ENCODE measurements at regions not wholly inside any gene's neighbourhood (a gene's known extent, or its start where the extent isn't known, plus 50 kb on each side); places are given as distances from the start of the nearest gene placed in this dataset.

DNA sequence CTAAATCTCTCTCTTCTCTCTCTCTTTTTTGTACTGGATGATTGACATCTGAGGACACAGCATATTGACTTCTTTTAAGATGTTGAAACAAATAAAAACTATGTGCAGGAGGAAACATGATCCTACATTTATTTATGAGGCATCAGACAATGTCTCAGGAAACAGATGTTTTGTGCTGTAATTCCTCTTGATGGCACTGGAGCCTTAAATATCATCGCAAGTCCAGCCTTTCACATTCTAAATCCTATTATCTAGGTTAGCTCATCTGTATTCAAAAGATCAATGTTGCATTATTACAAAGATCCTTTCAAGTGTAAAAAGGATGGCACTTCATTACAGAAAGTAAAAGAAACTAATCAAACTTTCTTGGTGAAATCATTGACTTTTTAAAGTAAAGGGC is 63.9 kb downstream of the MAT2B start:
- H3K27ac ChIP-seq (ENCODE audit: low read depth in 1 of 2, low read length in 2 of 2): no peak overlapping the region
- intact Hi-C loops (cut with micrococcal nuclease): loop anchor here in 1 of 2 donors (5.0 kb wide), 1 partner anchor 933 kb away; no protein-coding TSS in a partner anchor
- no peaks in the 10 kb centered on the region for H4K20me1 ChIP-seq (ENCODE audit: insufficient read depth, low read length)
- peaks cover 29 to 46% of the 10 kb centered on the region in 2 donors for H3K27me3 ChIP-seq (ENCODE audit: control insufficient read depth in 2 of 2, insufficient read depth in 2 of 2, low read length in 2 of 2)
- H2AFZ ChIP-seq (ENCODE audit: insufficient read depth, low read depth, low read length, poor library complexity, severe bottlenecking): no peak overlapping the region
- no peaks in the 10 kb centered on the region for H3K79me2 ChIP-seq (ENCODE audit: insufficient read depth, low read length)
- TF ChIP-seq, protein P1, sequence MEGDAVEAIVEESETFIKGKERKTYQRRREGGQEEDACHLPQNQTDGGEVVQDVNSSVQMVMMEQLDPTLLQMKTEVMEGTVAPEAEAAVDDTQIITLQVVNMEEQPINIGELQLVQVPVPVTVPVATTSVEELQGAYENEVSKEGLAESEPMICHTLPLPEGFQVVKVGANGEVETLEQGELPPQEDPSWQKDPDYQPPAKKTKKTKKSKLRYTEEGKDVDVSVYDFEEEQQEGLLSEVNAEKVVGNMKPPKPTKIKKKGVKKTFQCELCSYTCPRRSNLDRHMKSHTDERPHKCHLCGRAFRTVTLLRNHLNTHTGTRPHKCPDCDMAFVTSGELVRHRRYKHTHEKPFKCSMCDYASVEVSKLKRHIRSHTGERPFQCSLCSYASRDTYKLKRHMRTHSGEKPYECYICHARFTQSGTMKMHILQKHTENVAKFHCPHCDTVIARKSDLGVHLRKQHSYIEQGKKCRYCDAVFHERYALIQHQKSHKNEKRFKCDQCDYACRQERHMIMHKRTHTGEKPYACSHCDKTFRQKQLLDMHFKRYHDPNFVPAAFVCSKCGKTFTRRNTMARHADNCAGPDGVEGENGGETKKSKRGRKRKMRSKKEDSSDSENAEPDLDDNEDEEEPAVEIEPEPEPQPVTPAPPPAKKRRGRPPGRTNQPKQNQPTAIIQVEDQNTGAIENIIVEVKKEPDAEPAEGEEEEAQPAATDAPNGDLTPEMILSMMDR (IDR thresholded peaks at IDR 0.05): no peak
- no peaks in the 10 kb centered on the region for H3K36me3 ChIP-seq (replicated peaks in 1 of 2; ENCODE audit: control insufficient read depth in 1 of 2, insufficient read depth in 2 of 2, low read length in 2 of 2)
- no peak overlapping the region for H3K4me2 ChIP-seq (replicated peaks; ENCODE audit: extremely low read depth, low read length, poor library complexity, severe bottlenecking)
- Mint-ChIP-seq H3K27me3 (ENCODE audit: low read depth in 3 of 3) (peaks cover 29 to 41% (median 32%) of the 10 kb centered on the region in 3 donors), H3K9me3 (peaks cover 0 to 2% (median 0%) of the 10 kb centered on the region in 7 donors), H3K4me3 (peak overlapping the region in 1 of 2 donors; percentile 0), H3K27ac (no peak overlapping the region), H3K36me3 (no peaks in the 10 kb centered on the region), H3K4me1 (peaks cover 12% of the 10 kb centered on the region)
- no CpG with 5 or more reads among the region's 1 CpG for WGBS (ENCODE audit: insufficient coverage)
- no peak overlapping the region for H3K9ac ChIP-seq (ENCODE audit: insufficient read depth, low read length, poor library complexity, severe bottlenecking)
- no peak overlapping the region for H3K4me3 ChIP-seq (replicated peaks in 1 of 3; ENCODE audit: low read depth in 2 of 3, low read length in 3 of 3)
- no peaks in the 10 kb centered on the region for H3K9me3 ChIP-seq (replicated peaks in 1 of 2; ENCODE audit: control insufficient read depth in 1 of 2, insufficient read depth in 1 of 2, low read length in 2 of 2)
- peaks cover 9 to 10% of the 10 kb centered on the region in 2 donors for H3K4me1 ChIP-seq (ENCODE audit: control insufficient read depth in 1 of 2, insufficient read depth in 2 of 2, low read length in 2 of 2)
- no peak for DNase-seq

DNA sequence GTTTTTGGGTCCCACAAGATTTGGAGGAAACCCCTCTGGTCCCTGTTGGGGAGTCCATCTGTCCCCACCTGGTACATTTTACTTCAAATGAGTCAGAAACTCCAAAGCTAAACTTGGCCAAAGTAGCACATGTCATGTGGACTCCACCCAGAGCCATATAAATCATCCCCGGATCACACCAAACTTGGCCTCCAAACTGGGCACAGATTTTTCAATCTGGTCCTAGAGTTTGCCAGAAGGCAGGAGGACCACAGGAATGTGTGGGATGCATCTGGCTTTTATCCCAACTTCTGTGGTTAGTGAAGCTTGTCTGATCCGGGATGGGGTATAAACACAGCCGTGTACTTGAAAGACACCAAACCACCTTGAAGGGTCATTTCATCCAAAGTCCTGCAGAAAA is 66.3 kb downstream of the MAT2B start:
- Histone ChIP-seq H3K79me2 (ENCODE audit: insufficient read depth, low read length) (no peaks in the 10 kb centered on the region), H2AFZ (ENCODE audit: insufficient read depth, low read depth, low read length, poor library complexity, severe bottlenecking) (no peak overlapping the region), H3K4me2 (replicated peaks; ENCODE audit: extremely low read depth, low read length, poor library complexity, severe bottlenecking) (no peak overlapping the region), H3K9ac (ENCODE audit: insufficient read depth, low read length, poor library complexity, severe bottlenecking) (no peak overlapping the region), H3K27ac (ENCODE audit: low read depth in 1 of 2, low read length in 2 of 2) (no peak overlapping the region), H3K27me3 (ENCODE audit: control insufficient read depth in 2 of 2, insufficient read depth in 2 of 2, low read length in 2 of 2) (peaks cover 10 to 21% of the 10 kb centered on the region in 2 donors), H3K9me3 (replicated peaks in 1 of 2; ENCODE audit: control insufficient read depth in 1 of 2, insufficient read depth in 1 of 2, low read length in 2 of 2) (no peaks in the 10 kb centered on the region), H3K4me1 (ENCODE audit: control insufficient read depth in 1 of 2, insufficient read depth in 2 of 2, low read length in 2 of 2) (no peaks in the 10 kb centered on the region), H3K4me3 (replicated peaks in 1 of 3; ENCODE audit: low read depth in 2 of 3, low read length in 3 of 3) (no peak overlapping the region), H3K36me3 (replicated peaks in 1 of 2; ENCODE audit: control insufficient read depth in 1 of 2, insufficient read depth in 2 of 2, low read length in 2 of 2) (no peaks in the 10 kb centered on the region), H4K20me1 (ENCODE audit: insufficient read depth, low read length) (no peaks in the 10 kb centered on the region)
- no peaks in the 10 kb centered on the region for H3K36me3 Mint-ChIP-seq
- H3K27me3 Mint-ChIP-seq (ENCODE audit: low read depth in 3 of 3): peaks cover 9 to 24% (median 11%) of the 10 kb centered on the region in 3 donors
- H3K4me3 Mint-ChIP-seq: no peak overlapping the region
- TF ChIP-seq, protein P1 (IDR thresholded peaks at IDR 0.05): no peak
- no peaks in the 10 kb centered on the region for H3K9me3 Mint-ChIP-seq
- no CpG with 5 or more reads among the region's 3 CpGs for WGBS (ENCODE audit: insufficient coverage)
- no peak for DNase-seq
- no peak overlapping the region for H3K27ac Mint-ChIP-seq
- no peaks in the 10 kb centered on the region for H3K4me1 Mint-ChIP-seq
- intact Hi-C loops (cut with micrococcal nuclease): no loop called here

All from CD14-positive monocyte (primary cell).